HG03469 (cell line): ENCODE measurements at regions not wholly inside any gene's neighbourhood (a gene's known extent, or its start where the extent isn't known, plus 50 kb on each side); places are given as distances from the start of the nearest gene placed in this dataset.
"Not testable (repeated sequence)": the region's sequence is repeated elsewhere in the genome, so short reads cannot be mapped to it uniquely, and the experiment has no call there.

Source experiments
- ATAC-seq: cut with Tn5 transposase; IDR thresholded peaks from one replicate; pipeline ENCODE4 v1.9.1; 2021; ENCODE audit warnings: mild to moderate bottlenecking, moderate library complexity, moderate number of reproducible peaks; ENCODE audit not compliant: unreplicated experiment

DNA sequence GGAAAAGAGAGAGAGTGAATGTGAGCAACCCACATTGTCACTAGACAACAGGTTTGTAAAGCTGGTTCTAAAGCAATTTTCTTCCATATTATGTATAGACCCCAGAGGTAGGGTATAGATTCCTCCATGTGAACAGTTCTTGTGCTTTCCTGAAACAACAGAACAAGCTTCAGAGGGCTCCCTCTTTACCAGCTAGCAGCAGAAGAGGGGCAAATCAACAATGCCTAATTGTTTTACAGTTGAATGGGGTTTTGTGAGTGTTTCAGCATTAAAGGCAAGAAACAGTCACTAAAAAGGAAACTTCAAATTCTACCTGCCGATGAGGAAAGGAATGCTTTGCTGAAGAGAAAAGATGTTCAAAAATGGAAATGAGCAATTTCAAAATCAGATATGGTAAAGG, 341.2 kb upstream of the KITLG start:
- no peak for ATAC-seq

- ATAC-seq, result no peak
Measured at GRCh38 chr12:88918161-88918560, 337.9 kb upstream of the KITLG start.

- no peak for ATAC-seq
Measured at GRCh38 chr12:88914967-88915366, 334.7 kb upstream of the KITLG start.

- ATAC-seq, result no peak
Measured at GRCh38 chr12:88909510-88909909, 329.2 kb upstream of the KITLG start.

- no peak for ATAC-seq
Measured at GRCh38 chr12:88908345-88908744, 328.1 kb upstream of the KITLG start.

- no peak for ATAC-seq
Measured at GRCh38 chr12:88904705-88905104, 324.4 kb upstream of the KITLG start.

GRCh38 chr12:88903333-88903732, 323.1 kb upstream of the KITLG start:
- no peak for ATAC-seq

GRCh38 chr12:88897723-88898122, 317.5 kb upstream of the KITLG start:
- no peak for ATAC-seq

GRCh38 chr12:88896958-88897357, 316.7 kb upstream of the KITLG start:
- ATAC-seq, result no peak

DNA sequence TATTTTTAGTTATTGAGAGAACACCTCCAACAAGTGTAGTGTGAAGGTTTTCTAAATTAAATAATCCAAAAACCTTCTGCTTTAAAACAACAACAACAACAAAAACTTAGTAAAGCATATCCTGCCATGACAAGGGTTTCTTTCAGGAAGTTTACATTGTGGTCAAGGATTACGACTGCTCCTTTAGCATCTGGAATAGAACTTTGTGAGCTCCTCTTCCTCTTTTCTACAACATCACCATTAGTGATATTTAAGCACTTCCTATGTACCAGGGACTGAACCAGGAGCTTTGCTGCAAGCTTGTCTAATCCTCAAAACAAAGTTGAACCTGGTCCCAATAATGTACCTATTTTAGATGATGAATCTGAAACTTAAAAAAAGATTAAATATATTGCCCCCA, 315.4 kb upstream of the KITLG start:
- no peak for ATAC-seq

- no peak for ATAC-seq
Measured at GRCh38 chr12:88893801-88894200, 313.5 kb upstream of the KITLG start.

DNA sequence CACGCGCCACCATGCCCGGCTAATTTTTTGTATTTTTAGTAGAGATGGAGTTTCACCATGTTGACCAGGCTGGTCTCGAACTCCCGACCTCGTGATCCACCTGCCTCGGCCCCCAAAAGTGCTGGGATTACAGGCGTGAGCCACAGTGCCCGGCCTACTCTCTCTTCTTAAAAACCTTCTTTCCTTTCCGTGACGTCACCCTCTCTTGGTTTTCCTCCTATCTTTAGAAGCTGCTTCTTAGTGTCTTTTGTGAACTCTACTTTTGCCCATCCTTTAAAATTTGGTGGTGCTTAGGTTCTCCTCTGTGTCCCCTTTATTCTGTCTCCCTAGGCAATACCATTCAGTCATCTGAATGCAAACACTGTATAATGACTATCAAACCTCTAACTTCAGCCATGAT, 311.2 kb upstream of the KITLG start:
- not testable (repeated sequence) for ATAC-seq

GRCh38 chr12:88889326-88890110, 309.2 kb upstream of the KITLG start:
- ATAC-seq, result no peak

GRCh38 chr12:88884600-88884999, 304.3 kb upstream of the KITLG start:
- peak; percentile 57 for ATAC-seq

DNA sequence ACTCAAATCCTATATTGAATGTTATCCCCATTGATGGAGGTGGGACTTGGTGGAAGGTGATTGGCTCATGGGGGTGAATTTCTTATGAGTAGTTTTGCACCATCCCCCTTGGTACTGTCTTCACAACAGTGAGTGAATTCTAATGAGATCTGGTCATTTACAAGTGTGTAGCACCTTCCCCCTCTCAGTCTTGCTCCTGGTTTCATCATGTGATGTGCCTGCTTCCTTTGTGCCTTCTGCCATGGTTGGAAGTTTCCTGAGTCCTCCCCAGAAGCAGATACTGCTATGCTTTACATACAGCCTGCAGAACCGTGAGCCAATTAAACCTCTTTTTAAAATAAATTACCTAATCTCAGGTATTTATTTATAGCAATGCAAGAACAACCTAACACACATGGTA, 302.4 kb upstream of the KITLG start:
- ATAC-seq, result no peak

- no peak for ATAC-seq
Measured at GRCh38 chr12:88880051-88880450, 299.8 kb upstream of the KITLG start.

GRCh38 chr12:88878295-88878694, 298.0 kb upstream of the KITLG start:
- ATAC-seq, result no peak

- ATAC-seq, result no peak
Measured at GRCh38 chr12:88876857-88877256, 296.6 kb upstream of the KITLG start.

GRCh38 chr12:88870000-88870737, 289.9 kb upstream of the KITLG start:
- ATAC-seq, result no peak

GRCh38 chr12:88868050-88868449, 287.8 kb upstream of the KITLG start:
- no peak for ATAC-seq

- no peak for ATAC-seq
Measured at GRCh38 chr12:88867510-88867909, 287.2 kb upstream of the KITLG start.

GRCh38 chr12:88866881-88867280, 286.6 kb upstream of the KITLG start:
- no peak for ATAC-seq
